Astrocyte (in vitro differentiated cells and primary cell): ENCODE measurements at regions not wholly inside any gene's neighbourhood (a gene's known extent, or its start where the extent isn't known, plus 50 kb on each side); places are given as distances from the start of the nearest gene placed in this dataset.

ENCODE experiments used
- CTCF ChIP-seq: IDR thresholded peaks from 2 replicates; pipeline ENCODE4 v1.5.1; 2011; ENCODE audit warnings: low read depth, mild to moderate bottlenecking, inconsistent platforms, low read length, moderate library complexity; ENCODE audit not compliant: insufficient read depth
- EZH2 ChIP-seq: IDR thresholded peaks from 2 replicates; pipeline ENCODE4 v1.6.1; 2012; ENCODE audit warnings: mild to moderate bottlenecking, low read length, inconsistent platforms; ENCODE audit not compliant: insufficient read depth

- no peak for TF ChIP-seq CTCF
- no peak for TF ChIP-seq EZH2
These were observed 306.4 kb upstream of the ZNF32 start for GRCh38 chr10:43955002-43955596.
